Large intestine (tissue), 3 donors: ENCODE measurements at regions not wholly inside any gene's neighbourhood (a gene's known extent, or its start where the extent isn't known, plus 50 kb on each side); places are given as distances from the start of the nearest gene placed in this dataset.
"Not testable (repeated sequence)": the region's sequence is repeated elsewhere in the genome, so short reads cannot be mapped to it uniquely, and the experiment has no call there.

ENCODE experiments used
- DNase-seq, 2 donors: peaks; one replicate each; pipeline versions ENCODE4 v3.0.0 to v3.0.0-alpha.2; 2013
- H3K27ac ChIP-seq: one replicate; pipeline ENCODE4 v1.5.1; 2013; ENCODE audit warnings: low read length
- H3K27me3 ChIP-seq: 2 replicates; pipeline ENCODE4 v1.6.1; 2013; ENCODE audit warnings: low read length; ENCODE audit not compliant: control insufficient read depth, insufficient read depth
- H3K36me3 ChIP-seq: 2 replicates; pipeline ENCODE4 v1.6.1; 2013; ENCODE audit warnings: low read length; ENCODE audit not compliant: control insufficient read depth, insufficient read depth
- H3K4me1 ChIP-seq: one replicate; pipeline ENCODE4 v1.6.1; 2013; ENCODE audit warnings: low read length; ENCODE audit not compliant: control insufficient read depth, insufficient read depth
- H3K4me3 ChIP-seq: one replicate; pipeline ENCODE4 v1.5.1; 2013; ENCODE audit warnings: low read length
- H3K9me3 ChIP-seq: one replicate; pipeline ENCODE4 v1.6.1; 2013; ENCODE audit warnings: mild to moderate bottlenecking, low read depth, low read length, moderate library complexity; ENCODE audit not compliant: control insufficient read depth
- WGBS: methylation state at CpG from one replicate; pipeline ENCODE4 v1.1.5; 2013; ENCODE audit warnings: low lambda C conversion rate; ENCODE audit not compliant: insufficient coverage; 5-methylcytosine and 5-hydroxymethylcytosine counted together

GRCh38 chr10:122780391-122780790, 65.3 kb downstream of the CUZD1 start:
- Histone ChIP-seq H3K27ac (no peak overlapping the region), H3K9me3 (no peaks in the 10 kb centered on the region), H3K27me3 (no peaks in the 10 kb centered on the region), H3K4me3 (no peak overlapping the region), H3K4me1 (no peaks in the 10 kb centered on the region), H3K36me3 (no peaks in the 10 kb centered on the region)
- DNase-seq: peak in 1 of 2 donors; percentile 3
- no CpG with 5 or more reads among the region's 2 CpGs for WGBS

GRCh38 chr10:122779924-122780323, 65.7 kb downstream of the CUZD1 start:
- Histone ChIP-seq H3K9me3 (no peaks in the 10 kb centered on the region), H3K27me3 (no peaks in the 10 kb centered on the region), H3K36me3 (no peaks in the 10 kb centered on the region), H3K27ac (no peak overlapping the region), H3K4me1 (no peaks in the 10 kb centered on the region), H3K4me3 (no peak overlapping the region)
- WGBS: no CpG with 5 or more reads among the region's 13 CpGs
- no peak for DNase-seq

GRCh38 chr10:122777515-122778059, 68.1 kb downstream of the CUZD1 start:
- DNase-seq: no peak
- no peak overlapping the region for H3K27ac ChIP-seq
- H3K9me3 ChIP-seq: no peaks in the 10 kb centered on the region
- no CpG with 5 or more reads among the region's 14 CpGs for WGBS
- no peak overlapping the region for H3K4me3 ChIP-seq
- no peaks in the 10 kb centered on the region for H3K27me3 ChIP-seq
- H3K36me3 ChIP-seq: no peaks in the 10 kb centered on the region
- no peaks in the 10 kb centered on the region for H3K4me1 ChIP-seq

- H3K4me1 ChIP-seq: no peaks in the 10 kb centered on the region
- H3K27ac ChIP-seq: no peak overlapping the region
- no CpG with 5 or more reads among the region's 2 CpGs for WGBS
- H3K27me3 ChIP-seq: no peaks in the 10 kb centered on the region
- H3K36me3 ChIP-seq: no peaks in the 10 kb centered on the region
- H3K4me3 ChIP-seq: no peak overlapping the region
- no peaks in the 10 kb centered on the region for H3K9me3 ChIP-seq
- no peak for DNase-seq
Measured at GRCh38 chr10:122774231-122774630, 71.4 kb downstream of the CUZD1 start.

GRCh38 chr10:122771404-122771803, 71.8 kb upstream of the C10orf120 start:
- not testable (repeated sequence) for H3K4me3 ChIP-seq, H3K27me3 ChIP-seq, H3K9me3 ChIP-seq, H3K27ac ChIP-seq, H3K4me1 ChIP-seq, H3K36me3 ChIP-seq, DNase-seq
- WGBS: 100% methylated on average over 1 of the region's 12 CpGs

- no peaks in the 10 kb centered on the region for H3K36me3 ChIP-seq
- peaks cover 7% of the 10 kb centered on the region for H3K27me3 ChIP-seq
- H3K4me3 ChIP-seq: no peak overlapping the region
- H3K4me1 ChIP-seq: no peaks in the 10 kb centered on the region
- H3K9me3 ChIP-seq: no peaks in the 10 kb centered on the region
- WGBS: no CpG with 5 or more reads among the region's 1 CpG
- H3K27ac ChIP-seq: no peak overlapping the region
- DNase-seq: no peak
Measured at GRCh38 chr10:122768389-122768745, 68.7 kb upstream of the C10orf120 start.

GRCh38 chr10:122767621-122768388, 68.2 kb upstream of the C10orf120 start:
- Histone ChIP-seq H3K27ac (no peak overlapping the region), H3K4me3 (no peak overlapping the region), H3K4me1 (no peaks in the 10 kb centered on the region), H3K9me3 (no peaks in the 10 kb centered on the region), H3K36me3 (no peaks in the 10 kb centered on the region), H3K27me3 (peaks cover 7% of the 10 kb centered on the region)
- DNase-seq: no peak
- no CpG with 5 or more reads among the region's 12 CpGs for WGBS

- H3K4me3 ChIP-seq: no peak overlapping the region
- DNase-seq: no peak
- peaks cover 7% of the 10 kb centered on the region for H3K27me3 ChIP-seq
- no peaks in the 10 kb centered on the region for H3K36me3 ChIP-seq
- no peaks in the 10 kb centered on the region for H3K9me3 ChIP-seq
- WGBS: no CpG with 5 or more reads among the region's 2 CpGs
- no peak overlapping the region for H3K27ac ChIP-seq
- H3K4me1 ChIP-seq: no peaks in the 10 kb centered on the region
Measured at GRCh38 chr10:122765412-122765811, 65.8 kb upstream of the C10orf120 start.

- peaks cover 8% of the 10 kb centered on the region for H3K9me3 ChIP-seq
- no peaks in the 10 kb centered on the region for H3K4me1 ChIP-seq
- H3K4me3 ChIP-seq: no peak overlapping the region
- H3K27me3 ChIP-seq: peaks cover 2% of the 10 kb centered on the region
- no peaks in the 10 kb centered on the region for H3K36me3 ChIP-seq
- no peak overlapping the region for H3K27ac ChIP-seq
- no peak for DNase-seq
- no CpG with 5 or more reads among the region's 9 CpGs for WGBS
Measured at GRCh38 chr10:122756656-122757055, 57.0 kb upstream of the C10orf120 start.

- Histone ChIP-seq H3K4me3 (no peak overlapping the region), H3K27ac (no peak overlapping the region), H3K36me3 (no peaks in the 10 kb centered on the region), H3K4me1 (no peaks in the 10 kb centered on the region), H3K27me3 (peaks cover 2% of the 10 kb centered on the region), H3K9me3 (peaks cover 8% of the 10 kb centered on the region)
- 87% methylated on average over 4 of the region's 11 CpGs for WGBS
- no peak for DNase-seq
Measured at GRCh38 chr10:122754491-122755235, 55.0 kb upstream of the C10orf120 start.
